Uterus (tissue), 2 donors: ENCODE measurements at regions not wholly inside any gene's neighbourhood (a gene's known extent, or its start where the extent isn't known, plus 50 kb on each side); places are given as distances from the start of the nearest gene placed in this dataset.

ENCODE experiments used
- CTCF ChIP-seq, 4 experiments: fragments of 200-600 bp in 2 of 4; fragments of 450-650 bp in 2 of 4; sonication (generic) in 2 of 4; IDR thresholded peaks; one replicate each; pipeline ENCODE4 v1.5.1; 2016 to 2019; ENCODE audit warnings: antibody characterized with exemption in 4 of 4, mild to moderate bottlenecking in 2 of 4, moderate library complexity in 1 of 4
- POLR2A ChIP-seq, 2 donors: fragments of 450-650 bp; IDR thresholded peaks; one replicate each; pipeline ENCODE4 v1.6.1; 2016; ENCODE audit warnings: antibody characterized with exemption in 2 of 2, mild to moderate bottlenecking in 1 of 2, moderate library complexity in 1 of 2

- TF ChIP-seq POLR2A (IDR thresholded peaks at IDR 0.05) (no peak), CTCF (IDR thresholded peaks at IDR 0.05) (no peak)
Observed at GRCh38 chr9:86405926-86406325, 51.7 kb upstream of the TUT7 start.
